Testis (tissue), 2 donors: ENCODE measurements at regions not wholly inside any gene's neighbourhood (a gene's known extent, or its start where the extent isn't known, plus 50 kb on each side); places are given as distances from the start of the nearest gene placed in this dataset.

Experiments used
- DNase-seq: peaks from one replicate; pipeline ENCODE4 v3.0.0-alpha.2; 2019
- H3K27ac ChIP-seq, 2 donors: fragments of 200-600 bp; sonication (generic); one replicate each; pipeline ENCODE4 v1.5.1; 2019
- H3K27me3 ChIP-seq: fragments of 200-600 bp; sonication (generic); one replicate; pipeline ENCODE4 v1.5.1; 2019
- H3K36me3 ChIP-seq: fragments of 200-600 bp; sonication (generic); one replicate; pipeline ENCODE4 v1.5.1; 2017; ENCODE audit warnings: low read depth; ENCODE audit errors: missing control alignments
- H3K4me1 ChIP-seq: fragments of 200-600 bp; sonication (generic); one replicate; pipeline ENCODE4 v1.5.1; 2019
- H3K4me3 ChIP-seq, 2 donors: fragments of 200-600 bp; sonication (generic); one replicate each; pipeline ENCODE4 v1.5.1; 2017 to 2019
- H3K9me3 ChIP-seq: fragments of 200-600 bp; sonication (generic); one replicate; pipeline ENCODE4 v1.5.1; 2017
- POLR2A ChIP-seq: fragments of 450-650 bp; IDR thresholded peaks from one replicate; pipeline ENCODE4 v1.6.1; 2017; ENCODE audit warnings: antibody characterized with exemption, mild to moderate bottlenecking, moderate library complexity
- WGBS, 2 donors: methylation state at CpG; one replicate each; pipeline ENCODE4 v1.1.5; 2018; 5-methylcytosine and 5-hydroxymethylcytosine counted together
- intact Hi-C: fragments of 100-400 bp; cut with DNase I; formaldehyde crosslinking; loops from one replicate; pipeline ENCODE4 v1.15.1; 2023; ENCODE audit warnings: low total_unique reads
- TF ChIP-seq, protein P1 (sequence below), 3 experiments: fragments of 450-650 bp in 2 of 3; fragments of 200-600 bp in 1 of 3; sonication (generic) in 1 of 3; IDR thresholded peaks; one replicate each; pipeline ENCODE4 v1.5.1; 2016 to 2019; ENCODE audit warnings: antibody characterized with exemption in 3 of 3, mild to moderate bottlenecking in 2 of 3, moderate library complexity in 1 of 3

DNA sequence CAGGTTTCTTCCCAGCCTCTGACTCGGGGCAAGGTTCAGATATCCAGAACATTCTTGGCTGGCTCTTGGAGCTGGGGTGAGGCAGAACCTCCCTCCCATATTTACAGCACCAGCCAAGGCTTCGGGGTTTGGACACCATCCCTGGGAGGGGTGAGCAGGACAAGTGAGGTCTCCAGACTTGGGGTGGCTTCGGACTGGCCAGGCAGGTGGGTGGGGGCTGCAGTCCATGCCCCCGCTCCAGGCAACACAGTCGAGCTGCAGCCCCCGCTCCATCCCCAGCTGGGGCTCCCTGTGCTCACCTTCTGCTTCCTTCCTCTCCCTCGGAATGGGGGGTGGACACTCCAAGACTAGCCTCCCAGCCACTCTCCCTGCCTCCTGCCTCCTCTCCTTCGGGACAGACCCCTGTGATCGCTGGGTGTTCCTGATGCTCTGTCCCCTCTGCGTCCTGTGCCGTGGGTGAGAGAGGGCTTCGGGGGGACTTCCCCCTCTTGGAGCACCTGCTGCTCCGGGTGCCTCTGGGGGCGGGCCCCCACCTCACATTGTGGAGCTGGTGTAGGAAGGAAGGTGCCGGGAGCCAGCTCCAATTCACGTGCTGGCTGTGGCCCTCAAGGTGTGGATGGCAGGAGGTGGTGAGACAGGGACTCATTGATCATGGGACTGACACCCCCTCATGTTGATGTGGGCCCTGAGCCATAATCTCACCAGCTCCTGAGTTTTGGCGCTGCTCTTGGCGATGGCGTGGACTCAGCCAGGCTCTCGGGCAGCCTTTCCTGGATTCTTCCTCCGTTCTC is 189.2 kb downstream of the SEC14L1 start:
- intact Hi-C loops: loop anchor here (2.0 to 5.0 kb wide), 2 partner anchors 97 to 165 kb away; no protein-coding TSS in a partner anchor
- no peaks in the 10 kb centered on the region for H3K9me3 ChIP-seq
- peak; percentile 11 for DNase-seq
- no peak overlapping the region for H3K4me3 ChIP-seq
- no peaks in the 10 kb centered on the region for H3K27me3 ChIP-seq
- H3K4me1 ChIP-seq: peaks cover 7% of the 10 kb centered on the region
- 90 to 92% methylated on average over 10 to 21 of the region's 21 CpGs for WGBS, 2 donors
- no peak overlapping the region for H3K27ac ChIP-seq
- no peak for TF ChIP-seq POLR2A
- TF ChIP-seq, protein P1, sequence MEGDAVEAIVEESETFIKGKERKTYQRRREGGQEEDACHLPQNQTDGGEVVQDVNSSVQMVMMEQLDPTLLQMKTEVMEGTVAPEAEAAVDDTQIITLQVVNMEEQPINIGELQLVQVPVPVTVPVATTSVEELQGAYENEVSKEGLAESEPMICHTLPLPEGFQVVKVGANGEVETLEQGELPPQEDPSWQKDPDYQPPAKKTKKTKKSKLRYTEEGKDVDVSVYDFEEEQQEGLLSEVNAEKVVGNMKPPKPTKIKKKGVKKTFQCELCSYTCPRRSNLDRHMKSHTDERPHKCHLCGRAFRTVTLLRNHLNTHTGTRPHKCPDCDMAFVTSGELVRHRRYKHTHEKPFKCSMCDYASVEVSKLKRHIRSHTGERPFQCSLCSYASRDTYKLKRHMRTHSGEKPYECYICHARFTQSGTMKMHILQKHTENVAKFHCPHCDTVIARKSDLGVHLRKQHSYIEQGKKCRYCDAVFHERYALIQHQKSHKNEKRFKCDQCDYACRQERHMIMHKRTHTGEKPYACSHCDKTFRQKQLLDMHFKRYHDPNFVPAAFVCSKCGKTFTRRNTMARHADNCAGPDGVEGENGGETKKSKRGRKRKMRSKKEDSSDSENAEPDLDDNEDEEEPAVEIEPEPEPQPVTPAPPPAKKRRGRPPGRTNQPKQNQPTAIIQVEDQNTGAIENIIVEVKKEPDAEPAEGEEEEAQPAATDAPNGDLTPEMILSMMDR (IDR thresholded peaks at IDR 0.05): no peak
- no peaks in the 10 kb centered on the region for H3K36me3 ChIP-seq

DNA sequence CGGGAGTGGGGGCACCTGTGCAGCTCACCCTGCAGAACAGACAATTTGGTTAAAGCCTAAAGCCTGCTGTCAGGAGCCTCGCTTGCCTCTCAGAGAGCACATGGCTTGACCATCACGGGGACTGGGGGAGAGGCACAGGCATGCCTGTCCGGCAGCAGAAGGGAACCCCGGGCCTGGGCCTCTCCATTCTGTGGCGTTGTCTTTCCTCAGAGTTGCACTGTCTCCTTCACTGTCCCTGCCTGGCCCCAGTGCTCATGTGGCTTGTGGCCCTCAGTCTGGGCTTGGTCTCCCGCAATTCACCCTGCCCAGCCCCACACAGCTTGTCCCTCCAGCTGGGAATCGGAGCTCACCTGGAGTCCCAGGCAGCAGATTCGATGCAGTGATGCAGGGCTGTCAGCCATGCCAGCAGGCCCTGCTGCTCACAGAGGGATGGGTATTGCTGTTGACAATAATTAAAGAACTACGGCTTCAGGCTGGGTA is 189.9 kb downstream of the SEC14L1 start:
- Histone ChIP-seq H3K27me3 (no peaks in the 10 kb centered on the region), H3K9me3 (no peaks in the 10 kb centered on the region), H3K36me3 (no peaks in the 10 kb centered on the region), H3K4me1 (peaks cover 7% of the 10 kb centered on the region), H3K27ac (no peak overlapping the region), H3K4me3 (no peak overlapping the region)
- intact Hi-C loops: loop anchor here (2.0 to 5.0 kb wide), 2 partner anchors 97 to 164 kb away; no protein-coding TSS in a partner anchor
- TF ChIP-seq, protein P1 (IDR thresholded peaks at IDR 0.05): no peak
- TF ChIP-seq POLR2A: no peak
- DNase-seq: peak; percentile 7
- WGBS, 2 donors: 76 to 86% methylated on average over 8 to 10 of the region's 10 CpGs

DNA sequence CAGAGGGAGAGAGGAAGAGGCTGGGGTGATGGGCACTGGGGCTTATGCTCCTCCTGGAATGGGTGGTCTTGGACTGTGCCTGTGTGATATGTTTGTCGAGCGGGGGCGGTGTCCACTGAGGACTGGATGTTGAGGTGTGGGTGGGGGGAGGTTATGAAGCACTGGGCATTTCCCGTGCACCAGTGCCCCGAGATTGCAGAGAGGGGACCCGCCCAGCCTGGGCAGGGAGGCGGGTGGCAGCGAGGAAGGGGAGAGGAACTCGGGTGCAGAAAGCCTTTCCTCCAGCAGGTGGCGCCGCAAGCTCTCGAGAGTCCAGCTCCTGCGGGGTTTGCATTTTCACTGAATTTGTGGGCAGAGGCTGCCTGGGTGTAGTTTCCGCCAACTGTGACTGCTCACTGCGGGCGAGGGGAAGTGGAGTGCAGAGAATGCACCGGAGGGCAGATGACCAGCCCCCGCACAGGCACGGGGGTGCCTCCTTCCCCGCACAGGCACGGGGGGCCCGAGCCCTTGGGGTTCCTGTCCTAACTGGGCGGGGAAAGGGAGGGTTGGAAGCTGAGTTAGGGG is 190.6 kb downstream of the SEC14L1 start:
- DNase-seq: peak; percentile 96
- H3K9me3 ChIP-seq: no peaks in the 10 kb centered on the region
- WGBS, 2 donors: 12 to 20% methylated on average over 23 of the region's 23 CpGs
- H3K36me3 ChIP-seq: no peaks in the 10 kb centered on the region
- TF ChIP-seq, protein P1 (IDR thresholded peaks at IDR 0.05): peak; percentile 93 to 96 (median 95)
- TF ChIP-seq POLR2A: no peak
- intact Hi-C loops: loop anchor here (2.0 to 5.0 kb wide), 2 partner anchors 96 to 163 kb away; no protein-coding TSS in a partner anchor
- peaks cover 7% of the 10 kb centered on the region for H3K4me1 ChIP-seq
- H3K27ac ChIP-seq: no peak overlapping the region
- H3K4me3 ChIP-seq: no peak overlapping the region
- no peaks in the 10 kb centered on the region for H3K27me3 ChIP-seq

DNA sequence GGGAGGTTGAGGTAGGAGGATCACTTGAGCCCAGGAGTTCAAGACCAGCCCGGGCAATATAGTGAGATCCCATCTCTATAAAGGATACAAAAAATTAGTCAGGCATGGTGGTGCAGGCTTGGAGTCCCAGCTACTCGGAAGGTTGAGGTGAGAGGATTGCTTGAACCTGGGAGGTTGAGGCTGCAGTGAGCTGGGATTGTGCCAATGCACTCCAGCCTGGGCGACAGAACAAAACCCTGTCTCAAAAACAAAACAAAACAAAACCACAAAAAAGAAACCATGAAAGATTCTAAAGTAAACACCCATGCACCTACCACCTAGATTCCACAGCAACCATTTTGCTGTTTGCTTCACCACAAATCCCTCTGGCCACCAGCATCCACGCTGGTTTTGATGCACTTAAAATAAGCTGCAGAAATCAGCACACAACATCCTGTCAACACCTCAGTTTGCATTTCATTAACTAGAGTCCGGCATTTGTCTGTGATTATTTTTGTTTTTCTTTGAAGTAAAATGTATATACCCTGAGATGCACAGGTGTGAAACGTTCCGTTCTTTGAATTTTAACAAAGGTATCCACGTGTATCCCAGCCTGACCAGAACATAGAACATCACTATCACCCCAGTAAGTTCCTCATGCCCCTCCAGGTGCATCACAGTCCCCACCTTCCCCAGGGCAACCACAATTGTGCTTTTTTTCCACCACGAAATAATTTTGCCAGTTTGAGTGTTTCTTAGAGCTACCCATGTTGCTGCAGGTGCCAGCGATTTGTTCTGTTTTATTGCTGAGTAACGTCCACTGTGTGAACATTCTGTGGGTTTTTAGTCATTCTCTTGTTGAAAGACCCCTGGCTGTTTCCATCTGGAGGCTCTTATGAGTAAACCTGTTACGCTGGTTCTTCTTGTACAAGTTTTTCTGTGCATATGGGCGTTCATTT is 191.5 kb downstream of the SEC14L1 start:
- H3K4me1 ChIP-seq: peaks cover 7% of the 10 kb centered on the region
- 83 to 84% methylated on average over 13 of the region's 13 CpGs for WGBS, 2 donors
- intact Hi-C loops: loop anchor here (5.0 kb wide), 1 partner anchor 95 kb away; no protein-coding TSS in a partner anchor
- H3K4me3 ChIP-seq: no peak overlapping the region
- no peaks in the 10 kb centered on the region for H3K9me3 ChIP-seq
- no peaks in the 10 kb centered on the region for H3K36me3 ChIP-seq
- TF ChIP-seq POLR2A: no peak
- TF ChIP-seq, protein P1 (IDR thresholded peaks at IDR 0.05): no peak
- H3K27ac ChIP-seq: no peak overlapping the region
- DNase-seq: peak; percentile 14
- H3K27me3 ChIP-seq: no peaks in the 10 kb centered on the region
